ENCODE measurements at regions not wholly inside any gene's neighbourhood (a gene's known extent, or its start where the extent isn't known, plus 50 kb on each side); places are given as distances from the start of the nearest gene placed in this dataset.

DNA sequence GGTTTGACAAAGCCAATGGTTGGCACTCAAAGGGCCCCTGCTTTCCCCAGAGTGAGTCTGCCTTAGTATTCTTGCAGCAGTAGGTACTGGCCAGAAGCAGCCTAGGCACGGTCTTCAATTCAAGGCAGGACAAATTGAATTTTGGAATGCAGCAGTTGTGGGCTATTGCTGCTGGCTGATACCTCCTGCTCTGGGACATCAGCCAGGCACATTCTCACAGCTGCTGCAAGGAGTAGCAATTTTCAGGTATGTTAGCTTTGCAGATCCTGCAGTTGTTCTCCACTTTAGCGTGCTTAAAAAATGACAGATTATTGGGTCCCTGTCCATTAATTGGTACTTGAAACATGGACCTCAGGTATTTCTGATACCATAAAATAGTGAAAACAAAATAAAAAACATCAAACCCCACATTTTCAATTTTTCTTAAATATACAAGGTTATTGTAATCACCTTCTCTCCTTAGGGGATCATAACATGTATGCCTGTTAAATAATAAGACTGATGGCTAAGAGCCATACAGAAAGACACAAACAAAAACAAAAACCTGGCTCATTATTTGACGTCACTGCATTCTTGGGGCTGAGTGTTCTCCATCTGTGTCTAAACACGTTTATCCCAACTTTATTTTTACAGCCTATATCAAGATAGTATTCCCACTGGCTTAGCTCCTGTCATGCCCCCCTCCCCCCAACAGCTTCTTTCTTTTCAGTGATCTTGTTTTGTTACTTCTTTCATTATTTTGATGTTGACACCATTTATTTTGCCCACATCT lies 85.1 kb upstream of the CARD18 start:
- ChIA-PET POLR2A (no interaction called here), CTCF (interaction anchor here (1.5 kb wide), 1 partner anchor 18 kb away, joined by 3 read pairs; no protein-coding TSS in a partner anchor)

GRCh38 chr11:105220121-105220520 lies 80.6 kb upstream of the CARD18 start:
- no peak overlapping the region for H3K4me3 ChIP-seq (ENCODE audit: low read depth, low read length)
- H3K27ac ChIP-seq (ENCODE audit: extremely low read depth, low read depth, low read length) = no peak overlapping the region
- no peaks in the 10 kb centered on the region for H3K36me3 ChIP-seq (ENCODE audit: control insufficient read depth in 2 of 2, insufficient read depth in 1 of 2, low read length in 2 of 2)
- CTCF ChIA-PET = no interaction called here
- no peaks in the 10 kb centered on the region for H3K4me1 ChIP-seq (ENCODE audit: control insufficient read depth, insufficient read depth, low read length)
- TF ChIP-seq, protein P1, sequence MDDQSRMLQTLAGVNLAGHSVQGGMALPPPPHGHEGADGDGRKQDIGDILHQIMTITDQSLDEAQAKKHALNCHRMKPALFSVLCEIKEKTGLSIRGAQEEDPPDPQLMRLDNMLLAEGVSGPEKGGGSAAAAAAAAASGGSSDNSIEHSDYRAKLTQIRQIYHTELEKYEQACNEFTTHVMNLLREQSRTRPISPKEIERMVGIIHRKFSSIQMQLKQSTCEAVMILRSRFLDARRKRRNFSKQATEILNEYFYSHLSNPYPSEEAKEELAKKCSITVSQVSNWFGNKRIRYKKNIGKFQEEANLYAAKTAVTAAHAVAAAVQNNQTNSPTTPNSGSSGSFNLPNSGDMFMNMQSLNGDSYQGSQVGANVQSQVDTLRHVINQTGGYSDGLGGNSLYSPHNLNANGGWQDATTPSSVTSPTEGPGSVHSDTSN (CRISPR knock-in tag; IDR thresholded peaks at IDR 0.05) = no peak
- TF ChIP-seq ZNF555 (tag by site-specific recombination; conservative IDR thresholded peaks at IDR 0.05) (no peak), ZNF747 (tag by site-specific recombination; IDR thresholded peaks at IDR 0.05) (no peak)
- POLR2A ChIA-PET = no interaction called here
- H3K9me3 ChIP-seq (ENCODE audit: control insufficient read depth, insufficient read depth, low read depth, low read length) = no peaks in the 10 kb centered on the region

More for the DNA sequence above, 85.1 kb upstream of the CARD18 start:
- Histone ChIP-seq H3K36me3 (ENCODE audit: control insufficient read depth in 2 of 2, insufficient read depth in 1 of 2, low read length in 2 of 2) (no peaks in the 10 kb centered on the region), H3K4me3 (ENCODE audit: low read depth, low read length) (no peak overlapping the region), H3K27ac (ENCODE audit: extremely low read depth, low read depth, low read length) (no peak overlapping the region), H3K4me1 (ENCODE audit: control insufficient read depth, insufficient read depth, low read length) (no peaks in the 10 kb centered on the region), H3K9me3 (ENCODE audit: control insufficient read depth, insufficient read depth, low read depth, low read length) (no peaks in the 10 kb centered on the region)
- TF ChIP-seq ZNF664 (tag by site-specific recombination; IDR thresholded peaks at IDR 0.05) (no peak), ZNF610 (tag by site-specific recombination; IDR thresholded peaks at IDR 0.05; ENCODE audit: borderline replicate concordance) (no peak), ZIC2 (tag by site-specific recombination; IDR thresholded peaks at IDR 0.05) (no peak), ZNF184 (tag by site-specific recombination; IDR thresholded peaks at IDR 0.05) (no peak), PRDM1 (tag by site-specific recombination; IDR thresholded peaks at IDR 0.05) (no peak), ZNF10 (tag by site-specific recombination; IDR thresholded peaks at IDR 0.05) (no peak), KLF1 (tag by site-specific recombination; IDR thresholded peaks at IDR 0.05) (no peak), ZNF114 (tag by site-specific recombination; IDR thresholded peaks at IDR 0.05) (no peak), ZNF747 (tag by site-specific recombination; IDR thresholded peaks at IDR 0.05) (no peak)

GRCh38 chr11:105219670-105220069 lies 80.1 kb upstream of the CARD18 start:
- CTCF ChIA-PET = no interaction called here
- no peaks in the 10 kb centered on the region for H3K4me1 ChIP-seq (ENCODE audit: control insufficient read depth, insufficient read depth, low read length)

More at GRCh38 chr11:105219670-105220069, 80.1 kb upstream of the CARD18 start:
- Histone ChIP-seq H3K9me3 (ENCODE audit: control insufficient read depth, insufficient read depth, low read depth, low read length) (no peaks in the 10 kb centered on the region), H3K27ac (ENCODE audit: extremely low read depth, low read depth, low read length) (no peak overlapping the region), H3K4me3 (ENCODE audit: low read depth, low read length) (no peak overlapping the region), H3K36me3 (ENCODE audit: control insufficient read depth in 2 of 2, insufficient read depth in 1 of 2, low read length in 2 of 2) (no peaks in the 10 kb centered on the region)
- no peak for TF ChIP-seq ZNF341 (tag by site-specific recombination; IDR thresholded peaks at IDR 0.05; ENCODE audit: low read depth)
- TF ChIP-seq ZNF366 (tag by site-specific recombination; conservative IDR thresholded peaks at IDR 0.05) = no peak
- TF ChIP-seq ZNF274 (IDR thresholded peaks at IDR 0.05; ENCODE audit: low read length) = no peak
- TF ChIP-seq ZNF274 (tag by site-specific recombination; IDR thresholded peaks at IDR 0.05; ENCODE audit: borderline replicate concordance) = no peak
- TF ChIP-seq, protein P2, sequence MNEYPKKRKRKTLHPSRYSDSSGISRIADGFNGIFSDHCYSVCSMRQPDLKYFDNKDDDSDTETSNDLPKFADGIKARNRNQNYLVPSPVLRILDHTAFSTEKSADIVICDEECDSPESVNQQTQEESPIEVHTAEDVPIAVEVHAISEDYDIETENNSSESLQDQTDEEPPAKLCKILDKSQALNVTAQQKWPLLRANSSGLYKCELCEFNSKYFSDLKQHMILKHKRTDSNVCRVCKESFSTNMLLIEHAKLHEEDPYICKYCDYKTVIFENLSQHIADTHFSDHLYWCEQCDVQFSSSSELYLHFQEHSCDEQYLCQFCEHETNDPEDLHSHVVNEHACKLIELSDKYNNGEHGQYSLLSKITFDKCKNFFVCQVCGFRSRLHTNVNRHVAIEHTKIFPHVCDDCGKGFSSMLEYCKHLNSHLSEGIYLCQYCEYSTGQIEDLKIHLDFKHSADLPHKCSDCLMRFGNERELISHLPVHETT (tag by site-specific recombination; IDR thresholded peaks at IDR 0.05) = no peak
- TF ChIP-seq ZNF19 (tag by site-specific recombination; IDR thresholded peaks at IDR 0.05; ENCODE audit: low read depth) = no peak
- TF ChIP-seq ZNF555 (tag by site-specific recombination; conservative IDR thresholded peaks at IDR 0.05) = no peak
- TF ChIP-seq ZNF37A (tag by site-specific recombination; IDR thresholded peaks at IDR 0.05) = no peak
- no peak for TF ChIP-seq IKZF3 (tag by site-specific recombination; IDR thresholded peaks at IDR 0.05)
- TF ChIP-seq TCF7L2 (IDR thresholded peaks at IDR 0.05; ENCODE audit: borderline replicate concordance, low read depth, low read length) = no peak
- TF ChIP-seq, protein P3, sequence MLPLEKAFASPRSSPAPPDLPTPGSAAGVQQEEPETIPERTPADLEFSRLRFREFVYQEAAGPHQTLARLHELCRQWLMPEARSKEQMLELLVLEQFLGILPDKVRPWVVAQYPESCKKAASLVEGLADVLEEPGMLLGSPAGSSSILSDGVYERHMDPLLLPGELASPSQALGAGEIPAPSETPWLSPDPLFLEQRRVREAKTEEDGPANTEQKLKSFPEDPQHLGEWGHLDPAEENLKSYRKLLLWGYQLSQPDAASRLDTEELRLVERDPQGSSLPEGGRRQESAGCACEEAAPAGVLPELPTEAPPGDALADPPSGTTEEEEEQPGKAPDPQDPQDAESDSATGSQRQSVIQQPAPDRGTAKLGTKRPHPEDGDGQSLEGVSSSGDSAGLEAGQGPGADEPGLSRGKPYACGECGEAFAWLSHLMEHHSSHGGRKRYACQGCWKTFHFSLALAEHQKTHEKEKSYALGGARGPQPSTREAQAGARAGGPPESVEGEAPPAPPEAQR (tag by site-specific recombination; IDR thresholded peaks at IDR 0.05) = no peak
- TF ChIP-seq, protein P4, sequence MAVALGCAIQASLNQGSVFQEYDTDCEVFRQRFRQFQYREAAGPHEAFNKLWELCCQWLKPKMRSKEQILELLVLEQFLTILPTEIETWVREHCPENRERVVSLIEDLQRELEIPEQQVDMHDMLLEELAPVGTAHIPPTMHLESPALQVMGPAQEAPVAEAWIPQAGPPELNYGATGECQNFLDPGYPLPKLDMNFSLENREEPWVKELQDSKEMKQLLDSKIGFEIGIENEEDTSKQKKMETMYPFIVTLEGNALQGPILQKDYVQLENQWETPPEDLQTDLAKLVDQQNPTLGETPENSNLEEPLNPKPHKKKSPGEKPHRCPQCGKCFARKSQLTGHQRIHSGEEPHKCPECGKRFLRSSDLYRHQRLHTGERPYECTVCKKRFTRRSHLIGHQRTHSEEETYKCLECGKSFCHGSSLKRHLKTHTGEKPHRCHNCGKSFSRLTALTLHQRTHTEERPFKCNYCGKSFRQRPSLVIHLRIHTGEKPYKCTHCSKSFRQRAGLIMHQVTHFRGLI (tag by site-specific recombination; IDR thresholded peaks at IDR 0.05) = no peak
- TF ChIP-seq ZNF707 (tag by site-specific recombination; IDR thresholded peaks at IDR 0.05) = no peak
- TF ChIP-seq TRIM28 (IDR thresholded peaks at IDR 0.05; ENCODE audit: borderline replicate concordance, low read length) = no peak
- POLR2A ChIA-PET = no interaction called here
